ENCODE measurements at regions not wholly inside any gene's neighbourhood (a gene's known extent, or its start where the extent isn't known, plus 50 kb on each side); places are given as distances from the start of the nearest gene placed in this dataset.

DNA sequence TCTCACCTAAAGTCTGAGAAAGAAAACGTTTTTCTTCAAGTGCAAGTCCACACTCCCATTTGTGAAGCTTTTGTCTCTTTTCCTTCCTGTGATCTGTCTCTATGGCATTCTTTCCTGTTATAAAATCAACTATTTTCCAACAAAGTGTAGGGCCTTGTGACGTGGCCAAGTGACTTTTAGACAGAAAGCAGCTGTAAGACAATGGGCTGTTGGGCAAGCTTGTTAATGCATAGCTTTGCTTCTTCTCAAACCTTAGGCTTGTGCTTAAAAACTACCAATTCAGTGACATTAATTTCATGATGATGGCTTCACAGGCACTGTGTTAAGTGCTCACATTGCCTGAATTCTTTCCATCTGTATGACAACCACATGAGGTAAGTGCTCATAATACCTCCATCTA lies 83.5 kb downstream of the VCY1B start:
- no peak for DNase-seq (ENCODE audit: low read depth in 3 of 3, low spot score in 1 of 3)

DNA sequence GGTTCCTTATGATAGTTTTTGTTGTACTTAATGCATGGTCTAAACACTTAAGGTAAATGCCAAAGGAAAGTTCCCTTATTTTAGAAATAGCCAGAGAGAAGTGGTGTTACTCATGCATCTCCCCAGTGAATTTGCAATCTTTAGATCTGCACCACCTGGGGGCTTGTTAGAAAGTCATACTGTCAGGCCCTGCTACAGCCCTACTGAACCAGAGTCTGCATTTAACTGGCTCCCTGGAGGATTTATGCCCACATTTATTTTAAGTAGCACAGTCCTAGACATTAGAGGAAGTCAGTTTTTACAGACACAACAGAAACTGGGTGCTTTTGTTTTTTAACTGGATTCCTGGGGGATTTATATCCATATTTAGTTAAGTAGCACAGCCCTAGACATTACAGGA lies 89.6 kb downstream of the VCY1B start:
- DNase-seq (ENCODE audit: low read depth in 3 of 3, low spot score in 1 of 3): no peak

DNA sequence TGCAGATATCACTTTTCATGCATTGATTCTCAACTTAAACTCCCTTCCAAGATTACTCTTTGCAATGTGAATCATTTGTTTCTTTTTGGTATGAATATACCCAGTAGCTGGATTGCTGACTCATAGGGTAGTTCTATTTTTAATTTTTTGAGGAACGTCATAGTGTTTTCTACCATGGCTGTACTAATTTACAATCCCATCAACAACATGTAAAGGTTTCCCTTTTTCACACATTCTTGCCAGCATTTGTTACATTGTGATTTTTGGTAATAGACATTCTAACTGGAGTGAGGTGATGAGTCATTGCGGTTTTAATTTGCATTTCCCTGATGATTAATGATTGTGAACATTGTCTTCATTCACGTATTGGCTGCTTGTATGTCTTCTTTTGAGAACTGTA lies 126.7 kb downstream of the VCY1B start:
- DNase-seq (ENCODE audit: low read depth in 3 of 3, low spot score in 1 of 3): no peak

DNA sequence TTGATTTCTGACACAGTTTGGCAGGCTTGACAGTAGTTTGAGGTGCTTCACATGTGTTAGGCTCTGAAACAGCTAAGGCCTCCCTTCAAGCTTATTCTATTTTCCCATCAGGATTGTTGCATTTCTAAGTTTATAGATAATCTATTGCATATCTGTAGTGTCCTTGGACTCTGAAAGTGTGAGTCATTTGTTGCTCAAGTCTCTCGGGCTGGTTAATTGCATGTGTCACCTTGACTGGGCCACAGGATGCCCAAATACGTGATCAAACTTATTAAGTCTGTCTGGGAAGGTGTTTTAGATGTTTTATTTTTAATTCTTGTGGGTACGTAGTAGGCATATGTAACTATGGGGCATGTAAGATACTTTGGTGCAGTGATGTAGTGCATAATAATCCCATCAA lies 166.0 kb downstream of the VCY1B start:
- DNase-seq (ENCODE audit: low read depth in 3 of 3, low spot score in 1 of 3): no peak

DNA sequence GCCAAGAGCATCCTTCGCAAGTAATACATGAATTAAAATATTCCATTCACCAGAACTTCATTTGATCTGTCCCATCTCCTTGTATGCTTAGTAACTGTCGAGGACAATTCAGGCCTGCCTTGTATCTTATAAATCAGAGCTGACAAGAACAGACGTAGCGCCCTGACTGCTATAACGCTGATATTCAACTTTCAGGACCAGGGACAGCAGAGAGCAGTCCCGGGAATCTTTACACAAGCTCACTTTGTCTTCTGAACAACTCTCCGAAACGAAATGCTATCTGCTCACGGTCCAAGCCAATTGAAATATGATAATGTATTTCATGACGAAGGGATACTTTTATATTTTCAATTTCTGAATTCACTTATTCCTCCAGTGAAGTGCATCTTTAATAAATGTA lies 175.7 kb downstream of the VCY1B start:
- no peak for DNase-seq (ENCODE audit: low read depth in 3 of 3, low spot score in 1 of 3)

DNA sequence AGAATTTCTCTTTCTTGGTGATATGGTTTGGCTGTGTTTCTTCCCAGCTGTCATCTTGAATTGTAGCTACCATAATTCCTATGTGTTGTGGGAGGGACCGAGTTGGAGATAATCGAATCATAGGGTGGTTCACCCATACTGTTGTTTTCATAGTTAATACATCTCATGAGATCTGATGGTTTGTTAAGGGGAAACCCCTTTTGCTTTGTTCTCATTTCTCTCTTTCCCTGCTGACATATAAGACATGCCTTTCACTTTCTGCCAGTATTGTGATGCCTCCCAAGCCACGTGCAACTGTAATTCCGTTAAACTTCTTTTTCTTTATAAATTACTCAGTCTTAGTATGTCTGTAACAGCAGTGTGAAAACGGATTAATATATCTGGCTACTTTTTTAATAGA lies 179.0 kb downstream of the VCY1B start:
- no peak for DNase-seq (ENCODE audit: low read depth in 3 of 3, low spot score in 1 of 3)

DNA sequence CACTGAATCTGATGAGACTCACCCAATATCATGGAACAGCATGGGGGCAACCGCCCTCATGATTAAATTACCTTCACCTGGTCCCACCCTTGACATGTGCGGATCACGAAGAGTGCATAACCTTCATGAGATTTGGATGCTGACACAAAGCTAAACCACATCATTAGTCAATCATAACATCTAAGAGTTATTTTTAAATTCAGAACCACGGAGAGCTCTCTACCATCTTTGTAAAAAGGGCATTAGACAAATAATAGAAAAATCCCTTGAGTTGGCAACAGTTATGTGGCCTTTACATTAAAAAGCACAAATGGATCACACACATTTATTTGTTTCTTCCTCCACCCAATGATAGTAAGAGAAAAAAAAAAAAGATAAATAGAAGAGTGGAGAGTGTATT lies 182.2 kb downstream of the VCY1B start:
- no peak for DNase-seq (ENCODE audit: low read depth in 3 of 3, low spot score in 1 of 3)

DNA sequence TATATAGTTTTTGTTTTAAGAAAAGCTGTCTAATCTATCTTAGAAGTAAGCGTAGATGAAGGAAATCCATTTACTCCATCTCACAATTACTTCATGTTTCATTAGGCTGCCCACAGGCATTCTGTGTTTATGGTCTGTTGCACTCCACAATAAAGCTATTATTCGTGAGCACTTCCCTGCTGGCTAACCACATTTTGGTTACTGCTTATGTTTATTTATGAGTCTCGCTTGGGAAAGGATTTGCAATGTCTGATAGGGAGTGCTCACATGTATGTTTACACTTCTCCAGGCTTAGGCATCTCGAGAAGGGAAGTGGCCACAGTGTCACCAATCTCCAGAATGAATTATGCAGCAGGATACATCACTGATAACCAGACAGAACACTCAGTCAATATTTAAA lies 190.9 kb downstream of the VCY1B start:
- DNase-seq (ENCODE audit: low read depth in 3 of 3, low spot score in 1 of 3): no peak

DNA sequence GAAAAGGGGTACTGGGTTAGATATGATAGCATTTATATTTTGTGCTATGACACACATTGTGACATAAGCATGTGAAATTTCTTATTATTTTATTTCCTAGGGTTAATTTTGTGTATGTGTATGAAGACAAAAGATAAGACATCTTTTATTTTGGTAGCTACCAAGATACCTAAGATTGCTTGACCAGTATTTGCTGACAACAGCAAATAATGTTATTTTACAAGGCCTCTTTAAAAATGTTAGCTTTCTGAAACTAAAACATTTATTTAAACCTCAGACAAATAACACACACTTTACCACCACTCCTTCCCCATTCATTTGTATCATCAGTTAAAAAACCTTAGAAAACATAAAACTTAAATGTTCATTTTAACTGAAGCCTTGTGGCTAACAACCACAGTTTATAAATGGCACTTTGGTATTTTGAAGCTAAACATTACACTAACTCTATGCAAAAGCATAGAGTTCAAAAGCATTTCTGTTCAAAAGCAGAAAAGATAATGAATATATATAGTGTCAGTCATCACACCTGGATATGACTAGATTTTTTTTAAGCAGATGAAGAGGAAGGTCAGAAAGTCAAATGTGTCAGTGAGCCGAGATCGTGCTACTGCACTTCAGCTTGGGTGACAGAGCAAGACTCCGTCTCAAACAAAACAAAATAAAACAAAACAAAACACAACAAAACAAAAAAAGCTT lies 193.0 kb downstream of the VCY1B start:
- no peak for DNase-seq (ENCODE audit: low read depth in 3 of 3, low spot score in 1 of 3)

DNA sequence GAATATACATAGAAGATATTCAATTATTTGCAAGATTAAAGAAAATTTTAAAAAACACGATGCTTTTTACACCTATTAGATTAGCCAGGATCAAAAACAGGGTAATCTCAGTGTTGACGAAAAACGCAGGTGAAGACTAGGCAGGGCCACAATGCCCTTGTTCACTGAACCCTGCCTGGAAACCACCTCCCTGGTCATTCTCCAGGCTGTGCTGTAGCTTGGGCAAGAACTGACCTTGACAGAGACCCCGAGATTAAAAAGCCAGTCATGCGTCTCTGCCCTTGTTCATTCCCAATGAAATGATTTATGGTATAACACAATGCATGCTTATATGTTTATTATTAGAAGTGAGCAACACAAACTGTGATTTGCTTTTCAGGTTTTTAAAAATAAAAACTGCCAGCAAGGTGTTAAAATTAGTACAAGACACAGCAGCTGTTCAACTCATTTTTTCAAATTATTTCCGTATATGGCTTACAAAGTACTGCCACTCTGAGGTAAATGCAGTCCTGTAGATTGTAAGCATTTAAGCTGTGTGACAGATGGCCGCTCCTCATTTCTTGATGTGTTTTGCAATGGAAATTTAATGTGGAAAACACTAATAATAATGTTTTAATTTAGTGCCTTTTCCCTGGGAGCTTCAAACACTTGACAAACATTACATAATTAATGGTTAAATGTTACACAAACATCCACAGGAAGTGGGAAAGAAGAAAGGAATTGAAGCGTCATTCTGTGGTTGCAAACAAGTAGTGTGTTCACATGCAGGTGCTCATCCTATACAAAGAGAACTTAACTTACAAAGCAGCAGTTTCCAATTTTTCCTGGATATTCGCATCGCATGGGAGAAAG lies 200.2 kb downstream of the VCY1B start:
- DNase-seq (ENCODE audit: low read depth in 3 of 3, low spot score in 1 of 3): no peak

DNA sequence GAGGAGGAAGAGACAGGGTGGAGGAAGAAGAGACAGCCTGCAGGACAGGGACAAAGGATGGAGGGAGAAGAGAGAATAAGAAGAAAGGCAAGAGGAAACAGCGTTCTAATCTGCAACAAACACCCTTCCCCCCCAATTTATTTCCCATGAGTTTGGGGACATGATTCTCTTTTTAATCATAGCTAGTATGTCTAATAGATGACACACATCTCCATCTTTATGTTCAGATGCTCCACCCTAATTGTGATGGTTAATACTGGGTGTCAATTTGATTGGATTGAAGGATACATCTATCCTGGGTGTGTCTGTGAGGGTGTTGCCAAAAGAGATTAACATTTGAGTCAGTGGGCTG lies 200.8 kb downstream of the VCY1B start:
- no peak for DNase-seq (ENCODE audit: low read depth in 3 of 3, low spot score in 1 of 3)

DNA sequence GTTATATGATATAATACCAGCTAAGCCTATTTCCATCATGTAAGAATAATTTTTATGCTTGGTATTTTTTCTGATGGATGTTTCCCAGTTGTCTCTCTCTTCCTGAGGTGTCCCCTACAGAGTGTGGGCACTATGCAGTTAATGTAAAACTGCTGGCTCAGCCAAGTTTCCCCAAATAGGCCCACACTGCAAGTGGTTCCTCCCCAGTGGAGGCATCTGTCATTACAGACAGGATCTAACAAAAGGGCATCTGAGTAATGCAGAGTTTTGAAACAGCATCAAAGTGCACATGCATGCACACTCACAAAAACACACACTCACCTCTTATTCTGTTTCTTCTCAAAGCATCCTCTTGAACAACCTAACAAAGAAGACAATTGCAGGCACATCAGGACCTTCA lies 221.0 kb downstream of the VCY1B start:
- DNase-seq (ENCODE audit: low read depth in 3 of 3, low spot score in 1 of 3): no peak

DNA sequence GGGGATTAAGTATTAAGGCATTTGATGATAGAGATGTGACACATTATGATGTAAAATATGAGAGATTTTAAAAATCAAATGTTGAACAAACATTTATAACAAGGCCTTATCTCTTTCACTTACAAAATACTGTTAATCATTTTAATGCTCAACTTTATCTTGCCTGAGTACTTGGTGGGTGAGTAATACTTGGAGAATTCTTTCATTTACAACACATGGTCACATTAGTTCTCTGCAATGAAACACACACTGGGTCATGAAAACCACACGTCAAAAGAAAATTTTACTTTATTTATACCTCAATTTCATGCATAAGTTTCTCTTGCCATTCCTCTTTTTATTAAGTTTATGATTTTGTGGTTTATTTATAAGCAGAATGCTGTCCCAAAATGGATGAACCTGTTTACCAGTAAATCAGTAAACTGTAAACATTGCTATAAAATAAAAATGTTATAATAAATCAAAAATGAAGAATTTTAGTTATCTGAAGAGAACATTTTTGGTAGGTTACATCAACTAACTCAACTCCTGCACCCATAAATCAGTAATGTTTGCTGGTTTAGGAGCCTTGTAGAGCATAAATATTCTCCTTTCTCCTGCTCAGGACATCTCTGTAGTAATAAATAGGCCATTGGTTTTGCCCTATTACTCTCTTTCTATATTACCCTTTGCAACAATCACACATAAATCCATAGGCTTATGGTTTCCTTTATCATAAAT lies 233.5 kb upstream of the NLGN4Y start:
- DNase-seq (ENCODE audit: low read depth in 3 of 3, low spot score in 1 of 3): no peak

DNA sequence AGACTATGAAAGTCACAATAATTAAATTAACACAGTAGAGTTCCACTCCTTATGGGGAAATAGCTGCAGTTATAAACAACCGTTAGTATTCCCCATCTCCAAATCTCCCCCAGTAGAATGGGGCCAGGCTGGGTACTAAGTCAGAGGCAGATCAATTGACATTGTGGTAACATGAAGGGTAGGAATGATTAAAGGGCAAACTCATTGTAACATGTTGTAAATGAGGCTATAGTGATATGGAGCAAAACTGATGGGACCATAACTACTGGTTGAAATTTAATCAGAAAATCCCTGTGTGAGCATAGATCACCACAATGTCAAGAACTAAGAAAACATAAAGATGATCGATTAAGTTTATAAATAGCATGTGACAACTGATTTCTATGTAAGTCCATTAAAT lies 231.9 kb upstream of the NLGN4Y start:
- no peak for DNase-seq (ENCODE audit: low read depth in 3 of 3, low spot score in 1 of 3)

DNA sequence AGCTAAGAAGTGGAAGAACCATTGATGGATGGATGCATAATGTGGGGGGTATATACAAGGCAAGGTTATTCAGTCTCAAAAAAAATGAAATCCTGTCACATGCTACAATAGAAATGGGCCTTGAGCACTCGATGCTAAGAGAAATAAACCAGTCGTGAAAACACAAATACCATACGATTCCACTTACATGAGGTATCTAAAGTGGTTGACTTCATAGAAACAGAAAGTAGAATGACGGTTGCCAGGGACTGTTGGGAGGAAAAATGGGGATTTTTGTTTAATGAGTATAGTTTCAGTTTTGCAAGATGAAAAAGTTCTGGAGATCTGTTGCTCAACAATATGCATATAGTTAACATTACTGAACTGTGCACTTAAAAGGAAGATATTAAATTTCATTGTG lies 223.6 kb upstream of the NLGN4Y start:
- DNase-seq (ENCODE audit: low read depth in 3 of 3, low spot score in 1 of 3): no peak

DNA sequence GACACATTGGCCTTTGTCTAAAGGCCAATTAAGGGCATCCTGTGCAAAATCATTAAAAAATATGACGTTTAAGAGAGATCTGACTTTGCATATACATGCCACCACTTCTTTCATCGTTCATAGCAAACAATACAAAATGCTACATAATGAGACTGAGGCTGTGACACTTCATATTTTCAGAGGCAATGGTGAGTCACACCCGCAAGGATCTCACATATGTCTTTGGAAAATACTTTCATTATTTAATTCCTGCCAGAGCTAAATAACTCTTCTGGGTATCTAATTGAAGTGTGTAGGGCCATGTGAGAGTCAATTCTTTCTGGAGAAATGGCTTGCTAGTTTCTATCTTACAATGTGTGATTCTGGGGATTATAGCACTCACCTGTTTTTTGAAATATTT lies 222.8 kb upstream of the NLGN4Y start:
- DNase-seq (ENCODE audit: low read depth in 3 of 3, low spot score in 1 of 3): no peak

DNA sequence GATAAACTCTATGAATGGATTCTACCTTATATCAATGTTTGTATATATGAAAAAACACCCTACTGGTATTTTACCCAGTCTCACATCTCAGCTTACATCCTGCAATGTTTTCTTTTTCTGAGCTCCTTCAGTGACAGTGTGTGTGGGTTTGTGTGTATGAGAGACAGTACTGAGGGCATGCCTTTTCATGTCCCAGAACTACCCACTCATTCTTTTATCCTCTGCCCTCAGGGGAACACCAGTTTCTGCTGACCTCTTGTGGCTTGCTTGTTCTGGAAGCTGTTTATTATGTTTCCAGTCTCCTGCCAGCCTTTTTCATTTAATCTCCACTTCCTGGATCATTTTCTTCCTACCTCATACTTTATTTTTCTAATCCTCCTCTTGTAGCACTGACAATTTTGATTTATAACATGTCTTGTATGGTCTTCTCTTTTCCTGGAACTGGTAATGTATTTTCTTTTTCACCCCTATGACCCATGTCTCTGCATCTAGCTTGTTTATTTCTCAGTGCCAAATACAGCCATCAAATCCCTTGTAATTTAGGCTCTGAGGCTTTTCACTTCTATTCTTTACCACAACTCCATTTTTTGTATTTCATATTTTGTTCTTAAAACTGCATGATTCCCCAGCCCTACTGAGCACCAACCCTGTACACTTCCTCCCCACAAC lies 195.5 kb upstream of the NLGN4Y start:
- DNase-seq (ENCODE audit: low read depth in 3 of 3, low spot score in 1 of 3): no peak

DNA sequence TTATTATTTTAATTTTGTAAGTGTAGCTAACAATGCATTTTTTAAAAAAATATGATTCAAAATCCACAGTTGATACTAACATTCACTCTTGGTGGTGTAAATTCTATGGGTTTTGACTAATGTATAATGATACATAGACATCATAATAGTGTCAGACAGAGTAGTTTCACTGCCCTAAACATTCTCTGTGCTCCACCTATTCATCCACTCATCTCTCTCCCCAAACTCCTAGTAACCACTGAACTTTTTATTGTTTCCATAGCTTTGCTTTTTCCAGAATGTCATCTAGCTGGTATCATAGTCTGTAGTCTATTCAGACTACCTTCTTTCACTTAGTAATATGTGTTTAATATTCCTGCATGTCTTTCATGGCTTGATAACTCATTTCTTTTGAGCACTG lies 194.0 kb upstream of the NLGN4Y start:
- DNase-seq (ENCODE audit: low read depth in 3 of 3, low spot score in 1 of 3): no peak

DNA sequence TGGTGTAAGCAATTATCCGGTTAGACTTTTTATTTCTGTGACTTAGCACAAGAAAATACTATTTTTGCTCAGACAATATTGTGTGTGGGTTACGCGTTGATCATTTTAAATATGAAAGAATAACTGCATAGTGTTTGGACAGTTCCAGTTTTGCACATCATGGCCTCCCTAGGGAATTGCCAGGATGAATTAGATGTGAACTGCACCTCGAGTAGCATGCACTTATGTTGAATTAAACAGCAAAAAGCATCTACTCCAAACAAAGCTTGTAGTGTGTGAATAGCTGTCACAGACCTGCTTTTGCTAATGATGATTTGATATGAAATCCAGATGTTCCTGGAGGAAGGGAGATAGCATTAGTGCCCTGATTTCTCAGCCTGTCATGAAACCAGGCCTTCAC lies 184.8 kb upstream of the NLGN4Y start:
- DNase-seq (ENCODE audit: low read depth in 3 of 3, low spot score in 1 of 3): no peak

DNA sequence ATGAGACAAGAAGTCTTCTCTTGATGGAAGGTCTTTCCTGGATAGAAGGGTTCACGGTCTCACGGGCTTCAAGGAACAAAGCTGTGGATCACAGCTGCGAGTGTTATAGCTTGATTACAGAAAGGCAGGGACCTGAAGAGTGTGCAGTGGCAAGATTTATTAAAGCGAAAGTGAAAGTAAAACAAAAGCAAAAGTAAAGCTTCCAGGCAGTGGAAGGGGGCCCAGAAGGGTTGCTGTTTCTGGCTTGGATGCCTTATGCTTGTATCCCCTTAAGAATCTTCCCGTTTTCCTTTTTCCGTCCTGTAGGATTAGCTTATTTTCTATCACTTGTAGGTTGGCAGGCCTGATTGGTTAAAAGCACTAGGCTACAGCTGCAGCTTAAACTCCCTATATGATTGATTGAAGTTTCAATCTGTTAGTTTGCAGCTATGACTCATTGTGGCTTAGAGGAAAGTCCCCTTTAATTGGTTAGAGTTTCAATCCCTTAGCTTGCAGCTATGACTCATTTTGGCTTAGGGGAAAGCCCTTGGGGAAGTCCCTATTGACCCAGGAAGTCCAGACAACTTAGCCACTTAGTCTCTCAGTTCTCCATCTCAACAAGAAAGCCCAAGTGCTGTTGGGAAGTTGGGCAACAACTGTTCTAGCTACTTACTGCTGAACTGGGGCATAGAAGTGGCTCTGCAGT lies 183.7 kb upstream of the NLGN4Y start:
- peak in 1 of 3 donors; percentile 12 for DNase-seq (ENCODE audit: low read depth in 3 of 3, low spot score in 1 of 3)

DNA sequence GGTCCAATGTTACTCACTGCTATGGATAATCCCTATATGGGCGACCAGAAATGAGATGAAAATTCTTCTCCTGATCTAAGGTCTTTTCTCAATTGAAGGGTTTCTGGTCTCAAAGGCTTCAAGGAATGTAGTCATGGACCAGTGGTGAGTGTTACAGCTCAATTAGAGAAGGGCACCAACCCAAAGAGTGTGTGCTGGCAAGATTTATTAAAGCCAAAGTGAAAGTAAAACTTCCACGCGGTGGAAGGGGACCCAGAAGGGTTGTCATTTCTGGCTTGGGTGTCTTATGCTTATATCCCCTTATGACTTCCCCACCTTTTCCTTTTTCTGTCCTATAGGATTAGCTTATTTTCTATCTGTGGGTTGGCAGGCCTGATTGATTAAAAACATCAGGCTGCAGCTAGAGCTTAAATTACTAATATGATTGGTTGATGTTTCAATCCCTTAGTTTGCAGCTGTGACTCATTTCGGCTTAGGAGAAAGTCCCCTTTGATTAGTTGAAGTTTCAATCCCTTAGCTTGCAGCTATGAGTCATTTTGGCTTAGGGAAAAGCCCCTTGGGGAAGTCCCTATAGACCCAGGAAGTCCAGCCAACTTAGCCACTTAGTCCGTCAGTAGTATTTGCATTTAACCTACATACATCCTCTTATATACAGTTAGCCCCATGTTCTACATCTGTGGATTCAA lies 179.5 kb upstream of the NLGN4Y start:
- DNase-seq (ENCODE audit: low read depth in 3 of 3, low spot score in 1 of 3): no peak

Measured in stimulated activated CD4-positive, alpha-beta T cell treated with anti-CD3 and anti-CD28 coated beads, TNF-alpha, amount 100 ng/mL, for 1 hour (primary cell).